Activated T-cell treated with anti-CD3 and anti-CD28 coated beads, Interleukin-2, amount 50 U/mL, for 72 hours (primary cell): ENCODE measurements at regions not wholly inside any gene's neighbourhood (a gene's known extent, or its start where the extent isn't known, plus 50 kb on each side); places are given as distances from the start of the nearest gene placed in this dataset.

Source experiments
- ATAC-seq, 2 donors: fragments of 150-1000 bp; cut with Tn5 transposase; replicated peaks in 1 of 2; 2 replicates each; pipeline ENCODE4 v1.10.0; 2021; ENCODE audit warnings: moderate library complexity in 2 of 2, mild to moderate bottlenecking in 1 of 2
- DNase-seq, 2 donors: peaks; one replicate each; pipeline ENCODE4 v3.0.0; 2021 to 2022; ENCODE audit warnings: mixed read lengths in 1 of 2
- H3K27ac Mint-ChIP-seq: one replicate; pipeline ENCODE4 v1.8.0; 2022; ENCODE audit warnings: mild to moderate bottlenecking, moderate library complexity, mixed read lengths
- H3K27me3 Mint-ChIP-seq: one replicate; pipeline ENCODE4 v1.8.0; 2022; ENCODE audit warnings: low read depth, mixed read lengths
- H3K36me3 Mint-ChIP-seq, 2 donors: one replicate each; pipeline ENCODE4 v1.8.0; 2022; ENCODE audit warnings: mixed read lengths in 2 of 2, mild to moderate bottlenecking in 1 of 2; ENCODE audit not compliant: insufficient read depth in 2 of 2
- H3K4me1 Mint-ChIP-seq: one replicate; pipeline ENCODE4 v1.8.0; 2022; ENCODE audit warnings: low read depth, mixed read lengths
- H3K4me3 Mint-ChIP-seq, 2 donors: one replicate each; pipeline ENCODE4 v1.8.0; 2022; ENCODE audit warnings: mild to moderate bottlenecking in 2 of 2, mixed read lengths in 2 of 2, moderate library complexity in 2 of 2
- H3K9me3 Mint-ChIP-seq, 2 donors: one replicate each; pipeline ENCODE4 v1.8.0; 2022; ENCODE audit warnings: mixed read lengths in 2 of 2

- Mint-ChIP-seq H3K4me3 (no peak overlapping the region), H3K27me3 (no peaks in the 10 kb centered on the region), H3K4me1 (no peaks in the 10 kb centered on the region), H3K27ac (no peak overlapping the region), H3K9me3 (peaks cover 0 to 6% of the 10 kb centered on the region in 2 donors), H3K36me3 (no peaks in the 10 kb centered on the region)
- no peak for DNase-seq
- ATAC-seq = no peak
These were observed 164.8 kb downstream of the C7orf25 start for GRCh38 chr7:42747044-42747443.

GRCh38 chr7:42746214-42746613, 165.7 kb downstream of the C7orf25 start:
- DNase-seq (no peak), ATAC-seq (no peak)
- Mint-ChIP-seq H3K36me3 (no peaks in the 10 kb centered on the region), H3K4me1 (no peaks in the 10 kb centered on the region), H3K9me3 (peaks cover 0 to 6% of the 10 kb centered on the region in 2 donors), H3K4me3 (no peak overlapping the region), H3K27me3 (no peaks in the 10 kb centered on the region), H3K27ac (no peak overlapping the region)

- peaks cover 0 to 6% of the 10 kb centered on the region in 2 donors for H3K9me3 Mint-ChIP-seq
- peak; percentile 15 to 31 for DNase-seq
- no peak overlapping the region for H3K27ac Mint-ChIP-seq
- no peaks in the 10 kb centered on the region for H3K36me3 Mint-ChIP-seq
- no peak overlapping the region for H3K4me3 Mint-ChIP-seq
- no peaks in the 10 kb centered on the region for H3K27me3 Mint-ChIP-seq
- H3K4me1 Mint-ChIP-seq = no peaks in the 10 kb centered on the region
- no peak for ATAC-seq
These were observed 166.4 kb downstream of the C7orf25 start for GRCh38 chr7:42745357-42746059.

- Mint-ChIP-seq H3K36me3 (no peaks in the 10 kb centered on the region), H3K4me1 (no peaks in the 10 kb centered on the region), H3K4me3 (no peak overlapping the region), H3K27ac (no peak overlapping the region), H3K9me3 (peaks cover 0 to 6% of the 10 kb centered on the region in 2 donors), H3K27me3 (no peaks in the 10 kb centered on the region)
- DNase-seq (no peak), ATAC-seq (no peak)
These were observed 167.1 kb downstream of the C7orf25 start for GRCh38 chr7:42744746-42745145.

DNA sequence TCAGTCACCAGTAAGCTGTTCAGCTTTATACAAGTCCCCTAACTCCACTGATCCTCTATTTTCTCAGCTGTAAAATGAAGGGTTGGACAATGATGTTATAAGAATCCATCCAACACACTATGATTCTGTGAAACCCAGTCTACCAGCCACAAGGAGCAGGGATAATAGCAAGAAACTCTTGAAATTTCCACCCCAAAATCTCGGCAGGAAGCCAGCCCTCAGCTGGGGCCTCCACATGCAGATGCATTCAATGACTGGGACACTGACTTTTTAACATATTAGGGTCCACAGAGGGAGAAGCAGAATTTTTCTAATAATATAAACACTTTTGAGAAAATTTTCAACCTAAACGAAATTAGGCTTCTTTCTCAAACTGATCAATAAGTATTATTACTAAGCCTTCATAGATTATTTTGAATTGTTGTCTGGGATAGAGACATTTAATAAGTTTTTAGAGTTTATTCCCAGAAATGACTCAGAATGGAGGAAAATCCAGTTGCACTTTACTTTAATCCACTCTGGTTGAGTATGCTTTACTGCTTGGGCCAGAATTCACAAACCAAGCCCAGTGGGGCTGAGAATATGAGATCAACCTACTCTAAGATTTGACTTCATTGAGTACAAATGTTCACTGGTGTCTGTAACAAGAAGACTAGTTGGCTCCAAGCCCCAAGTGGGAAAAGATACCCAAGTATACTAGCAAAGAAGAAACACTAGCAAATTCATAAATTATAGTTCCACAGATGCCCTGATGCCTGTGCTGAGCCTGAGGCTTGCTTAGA, 168.6 kb downstream of the C7orf25 start:
- no peak for ATAC-seq
- no peak overlapping the region for H3K4me3 Mint-ChIP-seq

GRCh38 chr7:42742318-42742717, 169.6 kb downstream of the C7orf25 start:
- ATAC-seq = no peak

More for the DNA sequence above, 168.6 kb downstream of the C7orf25 start:
- Mint-ChIP-seq H3K36me3 (no peaks in the 10 kb centered on the region), H3K27ac (no peak overlapping the region), H3K9me3 (peaks cover 2 to 3% of the 10 kb centered on the region in 2 donors), H3K27me3 (no peaks in the 10 kb centered on the region), H3K4me1 (no peaks in the 10 kb centered on the region)
- DNase-seq = no peak

DNA sequence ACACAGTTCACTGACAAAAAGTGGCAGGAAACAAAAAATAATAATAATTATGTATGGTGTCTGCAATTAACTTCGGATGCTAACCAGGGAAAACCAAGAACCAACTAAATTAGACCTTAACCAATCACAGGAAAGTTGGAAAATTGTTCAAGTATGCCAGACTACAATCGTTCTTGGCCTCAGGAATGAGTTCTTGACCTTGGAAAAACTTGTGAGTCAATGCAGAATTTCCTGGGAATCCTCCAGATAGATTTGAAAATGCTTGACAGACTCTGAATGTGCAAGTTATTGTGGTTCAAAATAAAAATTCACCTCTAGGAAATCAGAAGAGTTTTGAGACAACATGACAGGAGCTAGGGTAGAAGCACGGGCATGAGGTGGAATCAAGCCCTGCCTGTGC, 171.5 kb downstream of the C7orf25 start:
- Mint-ChIP-seq H3K27me3 (no peaks in the 10 kb centered on the region), H3K27ac (no peak overlapping the region), H3K4me1 (no peaks in the 10 kb centered on the region), H3K4me3 (no peak overlapping the region), H3K9me3 (peaks cover 3 to 4% of the 10 kb centered on the region in 2 donors), H3K36me3 (no peaks in the 10 kb centered on the region)
- ATAC-seq (no peak), DNase-seq (no peak)

More at GRCh38 chr7:42742318-42742717, 169.6 kb downstream of the C7orf25 start:
- Mint-ChIP-seq H3K27me3 (no peaks in the 10 kb centered on the region), H3K36me3 (no peaks in the 10 kb centered on the region), H3K27ac (no peak overlapping the region), H3K4me1 (no peaks in the 10 kb centered on the region), H3K4me3 (no peak overlapping the region), H3K9me3 (peaks cover 2 to 4% of the 10 kb centered on the region in 2 donors)
- DNase-seq = no peak

DNA sequence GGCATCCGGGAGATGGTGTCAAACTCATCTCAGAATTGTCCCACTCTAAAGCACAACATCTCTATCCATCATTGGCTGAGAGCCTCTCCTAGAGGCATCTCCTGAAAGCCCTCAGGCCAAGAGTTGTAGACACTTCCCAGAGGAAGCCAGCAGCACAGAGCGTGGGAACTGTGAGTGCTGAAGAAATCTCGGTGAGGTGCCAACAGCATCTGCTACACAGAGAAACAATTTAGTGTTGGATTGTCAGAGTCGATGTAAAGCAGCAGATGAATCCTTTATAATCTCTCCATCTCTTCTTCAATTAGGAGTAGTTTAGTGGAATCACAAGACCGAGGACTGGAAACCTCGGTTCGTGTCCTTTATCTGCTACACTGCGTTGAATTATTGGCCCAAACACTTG, 172.2 kb downstream of the C7orf25 start:
- ATAC-seq (no peak), DNase-seq (no peak)
- no peak overlapping the region for H3K4me3 Mint-ChIP-seq
- no peaks in the 10 kb centered on the region for H3K4me1 Mint-ChIP-seq
- no peak overlapping the region for H3K27ac Mint-ChIP-seq
- no peaks in the 10 kb centered on the region for H3K36me3 Mint-ChIP-seq
- H3K9me3 Mint-ChIP-seq = peaks cover 4 to 7% of the 10 kb centered on the region in 2 donors
- peaks cover 4% of the 10 kb centered on the region for H3K27me3 Mint-ChIP-seq

GRCh38 chr7:42736931-42737330, 174.9 kb downstream of the C7orf25 start:
- Mint-ChIP-seq H3K36me3 (no peaks in the 10 kb centered on the region), H3K4me3 (no peak overlapping the region), H3K27ac (no peak overlapping the region), H3K9me3 (peaks cover 4 to 7% of the 10 kb centered on the region in 2 donors), H3K4me1 (no peaks in the 10 kb centered on the region), H3K27me3 (peaks cover 7% of the 10 kb centered on the region)
- DNase-seq (no peak), ATAC-seq (no peak)

DNA sequence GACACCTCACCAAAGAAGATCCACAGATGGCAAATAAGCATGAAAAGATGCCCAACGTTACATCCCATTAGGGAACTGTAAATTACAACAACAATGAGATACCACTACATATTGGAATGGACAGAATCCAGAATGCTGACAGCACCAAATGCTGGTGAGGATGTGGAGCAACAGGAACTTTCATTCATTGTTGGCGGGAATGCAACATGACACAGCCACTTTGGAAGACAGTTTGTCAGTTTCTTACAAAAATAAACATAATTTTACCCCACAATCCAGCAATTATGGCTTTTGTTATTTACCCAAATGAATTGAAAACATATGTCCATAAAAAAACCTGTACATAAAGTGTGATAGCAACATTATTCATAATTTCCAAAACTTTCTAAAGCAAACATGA, 176.8 kb downstream of the C7orf25 start:
- Mint-ChIP-seq H3K4me1 (no peaks in the 10 kb centered on the region), H3K27ac (no peak overlapping the region), H3K36me3 (no peaks in the 10 kb centered on the region), H3K4me3 (no peak overlapping the region), H3K27me3 (peaks cover 7% of the 10 kb centered on the region), H3K9me3 (peaks cover 4 to 7% of the 10 kb centered on the region in 2 donors)
- ATAC-seq = no peak
- DNase-seq = no peak

GRCh38 chr7:42734568-42734967, 177.3 kb downstream of the C7orf25 start:
- no peaks in the 10 kb centered on the region for H3K36me3 Mint-ChIP-seq
- peaks cover 4 to 7% of the 10 kb centered on the region in 2 donors for H3K9me3 Mint-ChIP-seq
- no peak for DNase-seq
- no peak overlapping the region for H3K27ac Mint-ChIP-seq
- no peak overlapping the region for H3K4me3 Mint-ChIP-seq
- no peak for ATAC-seq
- no peaks in the 10 kb centered on the region for H3K4me1 Mint-ChIP-seq
- peaks cover 7% of the 10 kb centered on the region for H3K27me3 Mint-ChIP-seq

DNA sequence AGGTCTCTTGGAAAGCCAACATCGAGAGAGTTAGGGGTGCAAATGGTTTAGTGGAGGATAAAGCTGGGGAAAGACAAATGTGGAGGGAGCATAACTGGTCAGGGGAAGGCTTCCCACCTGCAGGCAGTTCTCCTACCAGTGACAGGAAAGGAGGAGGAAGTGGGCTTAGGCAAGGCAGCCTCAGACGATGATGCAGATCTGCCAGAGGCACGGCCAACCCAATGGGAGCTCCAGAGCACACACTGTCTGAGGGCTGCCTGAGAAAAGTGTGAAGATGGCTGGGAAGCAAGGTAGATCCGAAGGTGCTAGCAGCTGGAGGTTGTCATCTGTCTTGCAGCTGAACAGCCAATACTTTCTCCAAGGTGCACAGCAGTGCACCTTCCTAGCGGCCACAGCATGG, 178.8 kb downstream of the C7orf25 start:
- H3K27ac Mint-ChIP-seq = no peak overlapping the region
- ATAC-seq (no peak), DNase-seq (no peak)
- peaks cover 7% of the 10 kb centered on the region for H3K27me3 Mint-ChIP-seq
- H3K4me3 Mint-ChIP-seq = no peak overlapping the region
- no peaks in the 10 kb centered on the region for H3K4me1 Mint-ChIP-seq
- no peaks in the 10 kb centered on the region for H3K36me3 Mint-ChIP-seq
- H3K9me3 Mint-ChIP-seq = peaks cover 3 to 5% of the 10 kb centered on the region in 2 donors

DNA sequence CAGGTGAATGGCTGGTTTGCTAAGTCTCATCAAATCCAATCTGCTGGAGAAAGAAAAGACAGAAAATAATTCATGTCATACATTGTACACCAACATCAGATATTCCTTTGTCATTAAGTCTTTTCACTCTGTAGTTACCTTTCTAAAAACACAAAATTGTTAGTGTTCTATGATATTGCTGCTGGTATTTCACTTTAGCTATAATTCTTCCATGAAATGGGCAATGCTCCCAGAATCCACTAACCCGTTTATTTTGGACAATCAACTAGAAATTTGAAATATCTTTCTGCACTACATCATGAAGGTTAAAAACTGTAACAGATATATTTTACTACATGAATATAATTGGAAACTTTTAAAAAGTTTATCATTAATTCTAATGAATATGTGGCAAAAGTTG, 181.3 kb downstream of the C7orf25 start:
- Mint-ChIP-seq H3K4me3 (no peak overlapping the region), H3K27me3 (peaks cover 7% of the 10 kb centered on the region), H3K4me1 (no peaks in the 10 kb centered on the region), H3K9me3 (peaks cover 0 to 5% of the 10 kb centered on the region in 2 donors), H3K27ac (no peak overlapping the region), H3K36me3 (no peaks in the 10 kb centered on the region)
- DNase-seq (no peak), ATAC-seq (no peak)
